Activated CD4-positive, alpha-beta T cell treated with anti-CD3 and anti-CD28 coated beads, Interleukin-2, Interleukin-4, amounts not matched to agents 100 ng/mL and 50 ng/mL, durations not matched to agents 16 hours and 8 hours (primary cell): ENCODE measurements at regions not wholly inside any gene's neighbourhood (a gene's known extent, or its start where the extent isn't known, plus 50 kb on each side); places are given as distances from the start of the nearest gene placed in this dataset.
"Not testable (repeated sequence)": the region's sequence is repeated elsewhere in the genome, so short reads cannot be mapped to it uniquely, and the experiment has no call there.

Experiments used
- DNase-seq: peaks from one replicate; pipeline ENCODE4 v3.0.0-alpha.2; 2020; ENCODE audit warnings: low spot score

GRCh38 chr6:168369786-168370185 is 50.2 kb upstream of the DACT2 start:
- no peak for DNase-seq

- DNase-seq: peak; percentile 56
Measured at GRCh38 chr6:168370310-168370991, 50.9 kb upstream of the DACT2 start.

- no peak for DNase-seq
Measured at GRCh38 chr6:168371185-168371584, 51.6 kb upstream of the DACT2 start.

- no peak for DNase-seq
Measured at GRCh38 chr6:168371618-168371980, 52.0 kb upstream of the DACT2 start.

GRCh38 chr6:168371981-168372711 is 52.6 kb upstream of the DACT2 start:
- no peak for DNase-seq

- no peak for DNase-seq
Measured at GRCh38 chr6:168372889-168373288, 53.3 kb upstream of the DACT2 start.

- DNase-seq: no peak
Measured at GRCh38 chr6:168373389-168373788, 53.8 kb upstream of the DACT2 start.

GRCh38 chr6:168374051-168374502 is 54.5 kb upstream of the DACT2 start:
- no peak for DNase-seq

- DNase-seq: no peak
Measured at GRCh38 chr6:168374541-168375071, 55.0 kb upstream of the DACT2 start.

- no peak for DNase-seq
Measured at GRCh38 chr6:168376120-168376519, 56.5 kb upstream of the DACT2 start.

GRCh38 chr6:168376811-168377483 is 57.4 kb upstream of the DACT2 start:
- no peak for DNase-seq

GRCh38 chr6:168377484-168377855 is 57.9 kb upstream of the DACT2 start:
- DNase-seq: no peak

GRCh38 chr6:168377856-168378832 is 58.6 kb upstream of the DACT2 start:
- no peak for DNase-seq

GRCh38 chr6:168379579-168379978 is 60.0 kb upstream of the DACT2 start:
- not testable (repeated sequence) for DNase-seq

GRCh38 chr6:168380166-168380955 is 60.6 kb upstream of the SMOC2 start:
- not testable (repeated sequence) for DNase-seq

GRCh38 chr6:168380956-168381605 is 59.9 kb upstream of the SMOC2 start:
- no peak for DNase-seq

GRCh38 chr6:168381726-168382458 is 59.1 kb upstream of the SMOC2 start:
- no peak for DNase-seq

- no peak for DNase-seq
Measured at GRCh38 chr6:168383062-168383854, 57.7 kb upstream of the SMOC2 start.
